ENCODE measurements at regions not wholly inside any gene's neighbourhood (a gene's known extent, or its start where the extent isn't known, plus 50 kb on each side); places are given as distances from the start of the nearest gene placed in this dataset.
"Not testable (repeated sequence)": the region's sequence is repeated elsewhere in the genome, so short reads cannot be mapped to it uniquely, and the experiment has no call there.

DNA sequence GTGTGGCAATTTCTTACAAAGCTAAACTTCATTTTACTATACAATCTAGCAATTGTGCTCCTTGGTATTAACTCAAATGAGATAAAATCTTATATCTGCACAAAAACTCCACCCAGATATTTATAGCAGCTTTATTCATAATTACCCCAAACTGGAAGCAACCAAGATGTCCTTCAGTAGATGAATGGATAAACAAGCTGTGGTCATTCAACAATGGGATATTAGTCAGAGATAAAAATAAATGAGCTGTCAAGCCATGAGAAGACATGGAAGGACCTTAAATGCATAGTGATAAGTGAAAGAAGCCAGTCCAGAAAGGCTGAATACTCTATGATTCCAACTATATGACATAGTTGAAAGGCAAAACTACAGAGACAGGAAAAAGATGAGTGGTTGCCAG lies 98.9 kb upstream of the BMP2 start:
- Histone ChIP-seq H3K9me3 (ENCODE audit: insufficient read depth, low read depth, low read length) (peaks cover 5% of the 10 kb centered on the region), H3K9ac (ENCODE audit: low read depth, low read length) (no peak overlapping the region)

DNA sequence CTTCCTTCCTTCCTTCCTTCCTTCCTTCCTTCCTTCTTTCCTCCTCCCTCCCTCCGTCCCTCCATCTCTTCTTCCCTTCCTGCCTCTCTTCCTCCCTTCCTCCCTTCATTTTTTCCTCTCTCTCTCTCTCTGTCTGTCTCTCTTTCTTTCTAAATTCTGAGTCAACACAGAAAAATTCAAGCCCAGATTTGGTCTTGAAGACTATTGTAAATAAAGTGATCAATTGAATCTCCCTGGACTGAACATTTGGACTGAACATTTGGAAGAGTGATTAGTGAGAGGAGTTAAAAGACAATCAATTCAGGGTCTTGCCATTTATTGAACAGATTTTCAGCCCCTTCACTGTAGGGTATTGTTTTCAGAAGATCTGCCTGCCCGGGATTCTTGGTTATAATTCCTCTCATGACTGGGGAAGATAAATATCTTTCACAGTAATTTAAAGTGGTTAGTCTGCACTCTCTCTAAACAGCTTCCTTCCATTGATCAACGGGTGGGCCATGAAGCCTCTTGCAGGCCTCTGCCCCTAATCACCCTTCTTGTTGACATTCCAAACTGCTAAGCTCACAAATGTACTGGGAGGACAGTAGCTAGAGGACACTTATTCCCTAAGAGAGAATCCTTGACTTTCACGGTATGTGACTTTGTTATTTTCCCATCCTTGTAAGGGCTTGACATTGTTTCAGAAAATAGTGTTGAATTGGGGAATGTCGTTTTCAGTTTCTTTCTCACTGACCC lies 101.7 kb upstream of the BMP2 start:
- H3K4me1 ChIP-seq (ENCODE audit: insufficient read depth, low read length) = peaks cover 4% of the 10 kb centered on the region
- H3K27me3 ChIP-seq (ENCODE audit: insufficient read depth, low read length) = no peaks in the 10 kb centered on the region
- no peak overlapping the region for H3K9ac ChIP-seq (ENCODE audit: low read depth, low read length)
- H3K4me3 ChIP-seq (ENCODE audit: low read length) = no peak overlapping the region
- no peaks in the 10 kb centered on the region for H3K36me3 ChIP-seq (ENCODE audit: insufficient read depth, low read depth, low read length)
- H3K9me3 ChIP-seq (ENCODE audit: insufficient read depth, low read depth, low read length) = peaks cover 5% of the 10 kb centered on the region
- no peak overlapping the region for H3K27ac ChIP-seq (ENCODE audit: low read length)

More for the DNA sequence above, 98.9 kb upstream of the BMP2 start:
- no peak overlapping the region for H3K27ac ChIP-seq (ENCODE audit: low read length)
- no peak overlapping the region for H3K4me3 ChIP-seq (ENCODE audit: low read length)
- no peaks in the 10 kb centered on the region for H3K36me3 ChIP-seq (ENCODE audit: insufficient read depth, low read depth, low read length)
- no peaks in the 10 kb centered on the region; the same call in none of the 2 replicates for H3K4me1 ChIP-seq (ENCODE audit: insufficient read depth, low read length)
- H3K27me3 ChIP-seq (ENCODE audit: insufficient read depth, low read length) = no peaks in the 10 kb centered on the region

DNA sequence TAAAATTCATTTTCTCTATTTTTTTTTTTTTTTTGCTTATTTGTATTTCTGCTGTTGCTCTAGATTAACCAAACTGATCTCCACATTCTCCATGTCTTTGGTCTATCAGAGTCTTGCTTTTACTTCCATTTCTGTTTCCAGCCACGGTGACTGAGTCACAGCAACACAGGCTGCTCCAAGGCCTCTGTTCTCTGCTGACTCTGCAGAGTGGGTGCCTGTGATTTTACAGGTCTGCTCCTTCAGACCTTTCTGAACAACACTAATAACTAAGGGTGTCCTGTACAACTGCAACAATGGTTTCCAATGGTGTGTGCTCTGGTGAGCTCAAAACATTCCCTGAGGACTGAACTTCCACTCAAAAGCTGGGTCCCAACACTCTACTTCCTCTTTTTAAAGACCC lies 102.3 kb upstream of the BMP2 start:
- no peak overlapping the region for H3K27ac ChIP-seq (ENCODE audit: low read length)
- peaks cover 5% of the 10 kb centered on the region for H3K9me3 ChIP-seq (ENCODE audit: insufficient read depth, low read depth, low read length)
- no peaks in the 10 kb centered on the region for H3K36me3 ChIP-seq (ENCODE audit: insufficient read depth, low read depth, low read length)
- no peak overlapping the region for H3K9ac ChIP-seq (ENCODE audit: low read depth, low read length)
- no peaks in the 10 kb centered on the region for H3K27me3 ChIP-seq (ENCODE audit: insufficient read depth, low read length)
- H3K4me1 ChIP-seq (ENCODE audit: insufficient read depth, low read length) = peaks cover 4% of the 10 kb centered on the region
- H3K4me3 ChIP-seq (ENCODE audit: low read length) = no peak overlapping the region

DNA sequence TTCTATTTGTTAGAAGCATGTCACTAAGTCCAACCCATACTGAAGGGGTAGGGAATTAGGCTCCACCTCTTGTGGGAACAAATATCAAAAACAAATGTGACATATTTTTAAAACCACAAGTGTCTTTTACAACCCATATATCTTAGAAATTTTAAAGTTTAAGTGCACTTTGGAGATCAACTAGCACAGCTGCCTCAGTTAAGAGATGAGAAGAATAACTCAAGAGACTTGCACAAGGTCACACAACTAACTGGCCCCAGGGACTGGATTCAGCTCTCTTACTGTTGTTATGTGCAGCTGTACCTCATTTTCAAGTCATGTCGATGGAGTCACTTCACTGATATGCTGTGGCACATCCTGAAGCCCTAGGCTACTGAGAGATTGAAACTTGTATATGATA lies 102.9 kb upstream of the BMP2 start:
- Histone ChIP-seq H3K27ac (ENCODE audit: low read length) (no peak overlapping the region), H3K36me3 (ENCODE audit: insufficient read depth, low read depth, low read length) (no peaks in the 10 kb centered on the region), H3K9ac (ENCODE audit: low read depth, low read length) (no peak overlapping the region), H3K27me3 (ENCODE audit: insufficient read depth, low read length) (no peaks in the 10 kb centered on the region), H3K4me1 (ENCODE audit: insufficient read depth, low read length) (peaks cover 4% of the 10 kb centered on the region), H3K9me3 (ENCODE audit: insufficient read depth, low read depth, low read length) (peaks cover 5% of the 10 kb centered on the region), H3K4me3 (ENCODE audit: low read length) (no peak overlapping the region)

DNA sequence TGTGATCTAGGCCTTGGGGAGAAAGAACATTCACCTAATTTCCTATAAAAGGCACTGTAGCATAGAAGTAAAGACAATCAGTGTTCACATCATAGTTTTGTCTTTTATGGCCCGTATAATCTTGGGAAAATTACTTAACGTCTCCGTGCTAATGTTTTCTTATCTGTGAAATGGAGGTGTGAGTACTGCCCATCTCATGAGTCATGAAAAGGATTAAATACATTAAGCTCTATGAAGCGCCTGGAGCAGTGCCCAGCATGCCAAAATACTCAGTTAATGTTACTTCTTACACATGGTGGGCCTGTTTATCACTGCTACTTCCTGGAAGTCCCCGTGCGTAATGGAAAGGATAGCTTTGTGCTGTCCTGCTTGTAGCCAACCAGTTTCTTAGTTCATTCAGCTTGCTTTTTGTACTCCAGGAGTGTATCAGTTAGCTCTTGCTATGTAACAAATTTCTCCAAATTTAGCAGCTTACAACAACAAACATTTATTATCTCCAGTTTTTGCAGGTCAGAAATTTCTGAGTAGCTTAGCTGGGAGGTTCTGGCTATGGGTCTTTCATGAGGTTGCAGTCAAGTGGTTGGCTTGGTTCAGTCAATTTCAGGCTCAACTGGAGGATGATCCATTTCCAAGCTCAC lies 103.6 kb upstream of the BMP2 start:
- Histone ChIP-seq H3K9me3 (ENCODE audit: insufficient read depth, low read depth, low read length) (peaks cover 5% of the 10 kb centered on the region), H3K9ac (ENCODE audit: low read depth, low read length) (no peak overlapping the region), H3K4me3 (ENCODE audit: low read length) (no peak overlapping the region), H3K27ac (ENCODE audit: low read length) (no peak overlapping the region), H3K36me3 (ENCODE audit: insufficient read depth, low read depth, low read length) (no peaks in the 10 kb centered on the region), H3K4me1 (ENCODE audit: insufficient read depth, low read length) (peaks cover 4% of the 10 kb centered on the region), H3K27me3 (ENCODE audit: insufficient read depth, low read length) (no peaks in the 10 kb centered on the region)

DNA sequence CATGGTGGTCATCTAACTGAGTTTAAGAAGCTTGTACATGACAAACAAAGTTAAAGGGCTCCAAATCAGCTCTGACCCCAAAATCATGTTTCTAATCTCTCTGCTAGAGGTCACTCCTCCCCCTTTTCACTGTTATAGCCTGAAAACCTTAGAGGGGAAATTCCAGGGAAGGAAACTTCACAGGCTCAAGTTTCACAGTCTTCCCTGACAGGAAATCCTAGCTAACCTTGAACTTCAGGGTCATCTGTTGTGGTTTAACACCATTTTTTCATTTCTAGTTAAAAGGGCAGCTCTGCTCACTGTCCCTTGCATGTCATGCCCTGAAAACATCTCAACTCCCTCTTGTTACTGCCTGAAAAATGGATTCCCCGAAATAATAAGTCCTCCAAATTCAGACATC lies 104.4 kb upstream of the BMP2 start:
- Histone ChIP-seq H3K27ac (ENCODE audit: low read length) (no peak overlapping the region), H3K36me3 (ENCODE audit: insufficient read depth, low read depth, low read length) (no peaks in the 10 kb centered on the region)

DNA sequence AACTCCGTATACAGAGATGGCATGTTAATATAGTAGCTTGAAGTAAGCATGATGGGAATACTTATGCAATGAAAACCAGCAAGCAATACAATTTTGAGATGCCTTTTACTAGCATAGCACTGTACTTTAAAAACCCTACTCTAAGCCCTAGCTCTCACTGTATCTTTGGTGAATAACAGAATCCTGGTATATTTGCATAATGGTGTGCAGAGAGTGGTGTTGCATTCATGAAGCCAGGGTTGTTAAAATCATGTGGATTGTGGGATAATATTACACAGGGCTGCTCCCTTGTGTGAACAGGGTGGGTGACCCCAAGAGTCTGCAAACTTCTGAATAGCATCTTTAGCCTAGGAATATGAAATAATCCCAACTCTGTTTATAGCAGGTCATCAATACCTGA lies 105.2 kb upstream of the BMP2 start:
- Histone ChIP-seq H3K4me1 (ENCODE audit: insufficient read depth, low read length) (peaks cover 4% of the 10 kb centered on the region), H3K4me3 (ENCODE audit: low read length) (no peak overlapping the region), H3K36me3 (ENCODE audit: insufficient read depth, low read depth, low read length) (no peaks in the 10 kb centered on the region), H3K27ac (ENCODE audit: low read length) (no peak overlapping the region), H3K9me3 (ENCODE audit: insufficient read depth, low read depth, low read length) (peaks cover 5% of the 10 kb centered on the region), H3K27me3 (ENCODE audit: insufficient read depth, low read length) (no peaks in the 10 kb centered on the region), H3K9ac (ENCODE audit: low read depth, low read length) (no peak overlapping the region)

More for the DNA sequence above, 104.4 kb upstream of the BMP2 start:
- no peak overlapping the region for H3K9ac ChIP-seq (ENCODE audit: low read depth, low read length)
- H3K4me3 ChIP-seq (ENCODE audit: low read length) = no peak overlapping the region
- H3K9me3 ChIP-seq (ENCODE audit: insufficient read depth, low read depth, low read length) = peaks cover 5% of the 10 kb centered on the region
- peaks cover 4% of the 10 kb centered on the region for H3K4me1 ChIP-seq (ENCODE audit: insufficient read depth, low read length)
- no peaks in the 10 kb centered on the region for H3K27me3 ChIP-seq (ENCODE audit: insufficient read depth, low read length)

DNA sequence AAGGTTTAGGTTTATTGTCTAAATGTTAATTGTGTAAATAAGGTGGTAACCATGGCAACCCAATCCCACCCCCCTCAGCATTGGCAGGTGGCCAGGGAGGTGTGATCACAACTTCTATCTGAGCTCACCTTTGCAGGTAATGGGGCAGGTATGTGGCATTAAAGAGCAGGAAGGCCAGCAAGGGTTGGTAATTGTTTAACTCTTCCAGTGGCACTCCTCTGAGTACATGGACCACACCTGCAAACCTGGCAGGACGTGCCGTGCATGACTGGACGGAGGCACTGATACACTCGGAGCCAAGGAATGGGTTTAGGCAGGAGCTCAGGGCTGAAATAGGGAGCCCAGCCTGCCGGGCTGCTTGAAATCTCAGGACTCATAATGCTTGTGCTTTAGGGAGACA lies 107.0 kb upstream of the BMP2 start:
- H3K36me3 ChIP-seq (ENCODE audit: insufficient read depth, low read depth, low read length) = no peaks in the 10 kb centered on the region
- H3K27ac ChIP-seq (ENCODE audit: low read length) = no peak overlapping the region
- H3K4me3 ChIP-seq (ENCODE audit: low read length) = no peak overlapping the region

DNA sequence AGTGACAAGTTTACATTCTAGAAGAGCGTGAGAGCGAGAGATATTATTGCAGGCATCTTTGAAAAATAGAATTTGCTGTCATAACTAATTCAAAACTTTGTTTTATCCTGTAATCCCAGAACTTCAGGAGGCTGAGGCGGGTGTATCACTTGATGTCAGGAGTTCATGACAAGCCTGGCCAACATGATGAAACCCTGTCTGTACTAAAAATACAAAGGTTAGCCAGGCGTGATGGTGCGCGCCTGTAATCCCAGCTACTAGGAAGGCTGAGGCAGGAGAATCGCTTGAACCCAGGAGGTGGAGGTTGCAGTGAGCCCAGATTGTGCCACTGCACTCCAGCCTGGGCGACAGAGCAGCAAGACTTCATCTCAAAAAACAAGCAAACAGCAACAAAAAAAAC lies 108.6 kb upstream of the BMP2 start:
- H3K4me1 ChIP-seq (ENCODE audit: insufficient read depth, low read length); H3K36me3 ChIP-seq (ENCODE audit: insufficient read depth, low read depth, low read length); H3K27me3 ChIP-seq (ENCODE audit: insufficient read depth, low read length); H3K27ac ChIP-seq (ENCODE audit: low read length); H3K4me3 ChIP-seq (ENCODE audit: low read length); H3K9ac ChIP-seq (ENCODE audit: low read depth, low read length); H3K9me3 ChIP-seq (ENCODE audit: insufficient read depth, low read depth, low read length): not testable (repeated sequence)

More for the DNA sequence above, 107.0 kb upstream of the BMP2 start:
- Histone ChIP-seq H3K4me1 (ENCODE audit: insufficient read depth, low read length) (peaks cover 4% of the 10 kb centered on the region; the same call in 1 of the 2 replicates), H3K9me3 (ENCODE audit: insufficient read depth, low read depth, low read length) (peaks cover 5% of the 10 kb centered on the region), H3K27me3 (ENCODE audit: insufficient read depth, low read length) (no peaks in the 10 kb centered on the region), H3K9ac (ENCODE audit: low read depth, low read length) (no peak overlapping the region)

DNA sequence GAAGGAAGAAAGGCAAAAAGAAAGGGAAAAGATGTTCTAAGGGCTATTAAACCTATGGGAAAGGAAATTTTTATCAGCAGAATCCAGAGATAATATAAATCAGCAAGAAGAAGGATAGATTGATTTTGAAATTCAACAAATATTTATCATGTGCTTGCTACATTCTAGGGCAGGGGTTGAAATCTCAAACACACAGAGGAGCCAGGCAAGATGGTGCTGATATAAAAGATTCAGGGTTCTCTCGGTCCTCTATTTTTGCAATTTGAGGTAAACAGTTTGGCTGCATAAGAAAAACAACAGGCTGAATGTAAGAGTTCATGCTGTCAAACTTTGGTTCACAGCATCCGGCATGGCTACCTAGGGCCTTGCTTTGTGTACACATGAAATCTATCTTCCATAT lies 109.6 kb upstream of the BMP2 start:
- no peaks in the 10 kb centered on the region for H3K27me3 ChIP-seq (ENCODE audit: insufficient read depth, low read length)
- no peak overlapping the region for H3K27ac ChIP-seq (ENCODE audit: low read length)
- H3K9ac ChIP-seq (ENCODE audit: low read depth, low read length) = no peak overlapping the region
- H3K36me3 ChIP-seq (ENCODE audit: insufficient read depth, low read depth, low read length) = no peaks in the 10 kb centered on the region
- no peaks in the 10 kb centered on the region for H3K9me3 ChIP-seq (ENCODE audit: insufficient read depth, low read depth, low read length)
- no peak overlapping the region for H3K4me3 ChIP-seq (ENCODE audit: low read length)
- H3K4me1 ChIP-seq (ENCODE audit: insufficient read depth, low read length) = peaks cover 3% of the 10 kb centered on the region; the same call in 1 of the 2 replicates

DNA sequence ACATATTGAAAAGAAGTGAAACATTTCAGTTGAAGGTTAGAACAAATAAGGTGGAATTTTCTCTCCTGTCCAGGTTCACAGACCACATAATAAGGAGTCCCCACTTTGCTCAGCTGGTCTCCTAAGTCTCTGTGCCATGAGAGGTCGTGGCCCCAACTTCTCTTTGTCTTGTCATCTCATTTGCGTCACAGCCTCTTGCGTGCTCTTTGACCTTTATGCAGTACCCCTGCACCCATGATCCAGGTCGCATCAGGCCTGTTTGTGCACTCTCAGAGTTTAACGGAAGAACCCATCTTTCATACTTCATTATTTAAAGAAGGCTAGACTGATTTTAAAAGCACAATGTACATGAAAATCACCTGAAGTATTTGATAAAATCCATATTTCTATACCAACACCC lies 110.4 kb upstream of the BMP2 start:
- no peak overlapping the region for H3K27ac ChIP-seq (ENCODE audit: low read length)
- H3K9ac ChIP-seq (ENCODE audit: low read depth, low read length) = no peak overlapping the region
- H3K4me1 ChIP-seq (ENCODE audit: insufficient read depth, low read length) = no peaks in the 10 kb centered on the region
- H3K27me3 ChIP-seq (ENCODE audit: insufficient read depth, low read length) = no peaks in the 10 kb centered on the region
- H3K4me3 ChIP-seq (ENCODE audit: low read length) = no peak overlapping the region
- no peaks in the 10 kb centered on the region for H3K9me3 ChIP-seq (ENCODE audit: insufficient read depth, low read depth, low read length)
- no peaks in the 10 kb centered on the region for H3K36me3 ChIP-seq (ENCODE audit: insufficient read depth, low read depth, low read length)

DNA sequence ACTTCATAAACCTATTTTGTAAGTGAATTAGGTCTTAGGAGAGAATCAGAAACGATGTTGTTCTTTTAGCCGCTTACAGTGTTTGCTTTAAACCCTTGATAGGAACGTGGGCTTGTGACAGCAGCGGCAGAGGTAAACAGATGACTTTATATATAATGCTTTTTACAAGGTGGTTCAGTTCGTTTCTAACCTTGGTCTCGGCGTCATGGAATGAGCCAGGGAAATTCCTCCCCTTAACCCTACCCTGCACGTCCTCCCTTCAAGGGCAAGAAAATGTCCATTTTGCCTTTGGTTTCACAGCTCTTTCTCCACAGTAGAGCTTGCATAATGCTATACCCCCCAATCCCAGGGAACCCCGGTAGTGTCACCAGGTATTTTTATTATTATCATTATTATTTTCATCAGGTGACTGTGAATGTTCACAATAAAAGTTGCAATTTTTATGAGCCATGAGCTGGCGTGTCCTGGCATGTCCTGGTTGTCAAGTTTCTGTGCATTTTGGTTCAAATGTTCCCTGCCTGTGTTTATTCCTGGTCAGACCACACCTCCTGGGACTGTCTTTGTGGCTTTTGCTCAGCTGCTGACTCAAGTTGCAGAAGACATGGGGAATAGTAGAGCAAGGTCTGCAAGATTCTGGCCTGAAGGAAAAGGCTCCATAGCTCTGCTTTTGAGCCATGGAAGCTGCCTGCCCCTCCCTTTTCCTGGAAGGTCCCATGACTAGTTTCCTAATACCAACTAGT lies 112.8 kb upstream of the BMP2 start:
- Histone ChIP-seq H3K4me1 (ENCODE audit: insufficient read depth, low read length) (no peaks in the 10 kb centered on the region), H3K4me3 (ENCODE audit: low read length) (no peak overlapping the region), H3K27ac (ENCODE audit: low read length) (no peak overlapping the region), H3K27me3 (ENCODE audit: insufficient read depth, low read length) (no peaks in the 10 kb centered on the region), H3K36me3 (ENCODE audit: insufficient read depth, low read depth, low read length) (no peaks in the 10 kb centered on the region), H3K9ac (ENCODE audit: low read depth, low read length) (no peak overlapping the region), H3K9me3 (ENCODE audit: insufficient read depth, low read depth, low read length) (no peaks in the 10 kb centered on the region)
